ENCODE measurements at regions not wholly inside any gene's neighbourhood (a gene's known extent, or its start where the extent isn't known, plus 50 kb on each side); places are given as distances from the start of the nearest gene placed in this dataset.

GRCh38 chr6:133710826-133711225 lies 178.1 kb upstream of the TCF21 start:
- no peak for TF ChIP-seq CTCF (IDR thresholded peaks at IDR 0.05; ENCODE audit: low read length, missing control alignments)
- no peak for DNase-seq (ENCODE audit: low read depth)
- H3K4me3 ChIP-seq (replicated peaks; ENCODE audit: low read depth, low read length), result no peak overlapping the region

- no peak for TF ChIP-seq CTCF (IDR thresholded peaks at IDR 0.05; ENCODE audit: low read length, missing control alignments)
- no peak overlapping the region for H3K4me3 ChIP-seq (replicated peaks; ENCODE audit: low read depth, low read length)
- DNase-seq (ENCODE audit: low read depth), result no peak
These were observed 173.6 kb upstream of the TCF21 start for GRCh38 chr6:133715270-133715669.

GRCh38 chr6:133724726-133725125 lies 164.2 kb upstream of the TCF21 start:
- no peak for TF ChIP-seq CTCF (IDR thresholded peaks at IDR 0.05; ENCODE audit: low read length, missing control alignments)
- H3K4me3 ChIP-seq (replicated peaks; ENCODE audit: low read depth, low read length), result no peak overlapping the region
- DNase-seq (ENCODE audit: low read depth), result peak; percentile 64

GRCh38 chr6:133726188-133726587 lies 162.7 kb upstream of the TCF21 start:
- no peak for TF ChIP-seq CTCF (IDR thresholded peaks at IDR 0.05; ENCODE audit: low read length, missing control alignments)
- DNase-seq (ENCODE audit: low read depth), result no peak
- no peak overlapping the region for H3K4me3 ChIP-seq (replicated peaks; ENCODE audit: low read depth, low read length)

GRCh38 chr6:133730881-133731280 lies 158.0 kb upstream of the TCF21 start:
- H3K4me3 ChIP-seq (replicated peaks; ENCODE audit: low read depth, low read length), result no peak overlapping the region
- TF ChIP-seq CTCF (IDR thresholded peaks at IDR 0.05; ENCODE audit: low read length, missing control alignments), result no peak
- DNase-seq (ENCODE audit: low read depth), result peak; percentile 13

- H3K4me3 ChIP-seq (replicated peaks; ENCODE audit: low read depth, low read length), result no peak overlapping the region
- TF ChIP-seq CTCF (IDR thresholded peaks at IDR 0.05; ENCODE audit: low read length, missing control alignments), result no peak
- no peak for DNase-seq (ENCODE audit: low read depth)
These were observed 148.7 kb upstream of the TCF21 start for GRCh38 chr6:133740218-133740617.

GRCh38 chr6:133740816-133741215 lies 148.1 kb upstream of the TCF21 start:
- H3K4me3 ChIP-seq (replicated peaks; ENCODE audit: low read depth, low read length), result no peak overlapping the region
- TF ChIP-seq CTCF (IDR thresholded peaks at IDR 0.05; ENCODE audit: low read length, missing control alignments), result no peak

More at GRCh38 chr6:133740816-133741215, 148.1 kb upstream of the TCF21 start:
- no peak for DNase-seq (ENCODE audit: low read depth)

All from fibroblast of pulmonary artery (primary cell).